Activated T-cell treated with anti-CD3 and anti-CD28 coated beads, Interleukin-2, amount 50 U/mL, for 4 hours (primary cell): ENCODE measurements at regions not wholly inside any gene's neighbourhood (a gene's known extent, or its start where the extent isn't known, plus 50 kb on each side); places are given as distances from the start of the nearest gene placed in this dataset.
"Not testable (repeated sequence)": the region's sequence is repeated elsewhere in the genome, so short reads cannot be mapped to it uniquely, and the experiment has no call there.

Experiments used
- ATAC-seq, 2 donors: fragments of 200-7000 bp; cut with Tn5 transposase; one replicate each; pipeline ENCODE4 v1.10.0; 2021
- DNase-seq: peaks from one replicate; pipeline ENCODE4 v3.0.0-alpha.2; 2020
- H3K27me3 Mint-ChIP-seq: one replicate; pipeline ENCODE4 v1.8.0; 2021; ENCODE audit warnings: low read depth, mixed read lengths
- H3K36me3 Mint-ChIP-seq: one replicate; pipeline ENCODE4 v1.8.0; 2022; ENCODE audit warnings: mixed read lengths; ENCODE audit not compliant: insufficient read depth
- H3K4me1 Mint-ChIP-seq: one replicate; pipeline ENCODE4 v1.8.0; 2021; ENCODE audit warnings: low read depth, mixed read lengths
- H3K4me3 Mint-ChIP-seq: one replicate; pipeline ENCODE4 v1.8.0; 2021; ENCODE audit warnings: mild to moderate bottlenecking, moderate library complexity, mixed read lengths
- H3K9me3 Mint-ChIP-seq: one replicate; pipeline ENCODE4 v1.8.0; 2021; ENCODE audit warnings: mixed read lengths

DNA sequence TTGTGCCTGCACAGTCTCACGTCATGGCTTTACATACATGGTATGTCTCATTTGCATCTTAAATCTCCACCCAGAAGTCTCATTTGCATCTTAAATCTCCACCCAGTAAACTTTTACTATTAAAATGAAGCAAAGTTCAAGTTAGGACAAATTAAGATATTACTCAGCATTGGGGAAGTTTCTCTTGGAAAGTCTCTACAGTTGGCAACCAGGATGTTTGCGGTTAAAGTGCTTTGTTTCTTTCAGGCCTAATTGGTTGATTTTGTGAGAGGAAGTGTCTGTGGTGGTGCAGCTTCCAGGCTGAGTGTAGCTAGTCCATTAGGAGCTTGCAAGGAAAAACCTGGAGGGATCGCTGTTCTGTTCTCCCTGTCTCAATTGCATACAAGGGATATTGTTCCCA, 1373.3 kb upstream of the GOT2 start:
- ATAC-seq (no peak), DNase-seq (no peak)
- no peaks in the 10 kb centered on the region for H3K27me3 Mint-ChIP-seq
- H3K4me1 Mint-ChIP-seq: no peaks in the 10 kb centered on the region
- no peaks in the 10 kb centered on the region for H3K36me3 Mint-ChIP-seq
- no peak overlapping the region for H3K4me3 Mint-ChIP-seq
- H3K9me3 Mint-ChIP-seq: peaks cover 29% of the 10 kb centered on the region

DNA sequence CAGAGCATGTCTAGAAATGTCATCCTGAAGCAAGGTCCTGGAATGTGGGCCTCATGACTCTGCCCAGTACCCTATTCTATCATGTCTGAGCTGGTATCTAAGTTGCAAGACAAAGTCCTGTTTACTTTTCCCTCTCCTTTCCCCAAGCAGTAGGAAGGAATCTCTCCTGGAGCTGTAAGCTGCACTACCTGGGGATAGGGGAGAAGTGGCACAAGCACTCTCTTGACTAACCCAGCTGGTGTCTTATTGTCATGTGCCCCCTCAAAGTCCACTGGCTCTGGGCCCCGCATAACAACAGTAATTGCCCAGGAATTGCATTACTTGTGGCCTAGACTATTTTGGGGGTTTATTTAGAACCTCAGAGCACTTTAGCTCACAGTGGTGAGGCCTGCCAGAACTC, 1366.3 kb upstream of the GOT2 start:
- DNase-seq: no peak
- Mint-ChIP-seq H3K36me3 (no peaks in the 10 kb centered on the region), H3K9me3 (peaks cover 31% of the 10 kb centered on the region), H3K4me3 (no peak overlapping the region), H3K27me3 (no peaks in the 10 kb centered on the region), H3K4me1 (no peaks in the 10 kb centered on the region)
- no peak for ATAC-seq

DNA sequence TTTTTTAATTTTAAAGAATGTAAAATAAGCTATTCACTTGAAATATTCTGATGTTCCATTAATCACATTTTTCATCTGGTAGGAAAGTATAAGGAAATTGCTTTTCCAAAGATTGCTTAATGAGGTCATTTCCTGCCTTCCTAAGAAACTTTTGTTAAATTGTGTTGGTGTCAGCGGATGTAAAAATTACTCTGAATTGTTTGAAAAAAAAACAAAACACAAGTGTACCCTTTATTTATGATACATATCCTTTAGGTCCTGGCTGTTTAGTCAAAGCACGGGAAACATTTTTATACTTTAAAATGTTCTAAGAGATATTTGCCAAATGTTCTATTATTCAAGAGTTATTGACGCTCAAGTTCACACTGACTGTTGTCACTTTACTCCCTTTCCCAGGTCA, 1357.4 kb upstream of the GOT2 start:
- H3K36me3 Mint-ChIP-seq: no peaks in the 10 kb centered on the region

DNA sequence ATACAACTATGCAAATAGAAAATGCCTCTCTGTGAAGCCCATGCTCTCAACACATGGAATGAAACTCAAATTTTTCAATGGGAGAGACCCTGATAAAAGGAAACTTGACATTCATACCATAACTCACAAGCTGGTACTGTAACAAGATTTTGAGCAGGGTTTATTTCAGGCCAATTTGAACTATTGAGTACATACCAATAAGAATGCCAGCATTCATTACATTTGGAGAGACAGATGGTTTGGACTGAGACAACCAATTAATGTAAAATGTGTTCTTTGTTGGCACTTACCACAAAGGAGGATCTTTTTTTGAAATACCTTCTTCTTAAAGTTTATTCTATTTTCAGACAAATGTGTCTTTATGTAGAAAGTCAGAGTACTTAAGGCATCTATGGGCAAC, 1357.0 kb upstream of the GOT2 start:
- H3K4me1 Mint-ChIP-seq: no peaks in the 10 kb centered on the region
- H3K4me3 Mint-ChIP-seq: no peak overlapping the region
- H3K9me3 Mint-ChIP-seq: peaks cover 19% of the 10 kb centered on the region
- no peak for DNase-seq
- no peaks in the 10 kb centered on the region for H3K36me3 Mint-ChIP-seq
- no peaks in the 10 kb centered on the region for H3K27me3 Mint-ChIP-seq
- ATAC-seq: no peak

More for the DNA sequence above, 1357.4 kb upstream of the GOT2 start:
- no peak for DNase-seq
- Mint-ChIP-seq H3K9me3 (peaks cover 19% of the 10 kb centered on the region), H3K4me3 (no peak overlapping the region), H3K27me3 (no peaks in the 10 kb centered on the region), H3K4me1 (no peaks in the 10 kb centered on the region)
- no peak for ATAC-seq

DNA sequence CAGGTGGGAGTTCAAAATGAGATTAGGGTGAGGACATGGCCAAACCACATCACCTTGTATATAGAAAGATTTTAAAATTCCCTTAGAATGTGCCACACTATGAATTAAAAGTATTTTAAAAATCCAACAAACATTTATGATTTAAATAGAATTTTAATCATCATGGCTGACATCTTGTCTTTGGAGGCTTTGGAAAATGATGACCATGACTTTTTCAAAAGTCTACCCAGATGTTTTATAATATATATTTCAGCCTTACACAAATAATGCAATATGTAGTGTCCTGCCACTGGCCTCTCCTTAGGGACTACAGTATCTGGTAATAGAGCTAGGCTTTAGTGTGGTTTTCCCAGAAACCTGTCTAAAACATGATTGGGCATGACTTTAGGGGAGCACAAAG, 1353.4 kb upstream of the GOT2 start:
- Mint-ChIP-seq H3K4me1 (no peaks in the 10 kb centered on the region), H3K9me3 (peaks cover 15% of the 10 kb centered on the region), H3K36me3 (no peaks in the 10 kb centered on the region), H3K27me3 (no peaks in the 10 kb centered on the region), H3K4me3 (no peak overlapping the region)
- ATAC-seq (no peak), DNase-seq (no peak)

DNA sequence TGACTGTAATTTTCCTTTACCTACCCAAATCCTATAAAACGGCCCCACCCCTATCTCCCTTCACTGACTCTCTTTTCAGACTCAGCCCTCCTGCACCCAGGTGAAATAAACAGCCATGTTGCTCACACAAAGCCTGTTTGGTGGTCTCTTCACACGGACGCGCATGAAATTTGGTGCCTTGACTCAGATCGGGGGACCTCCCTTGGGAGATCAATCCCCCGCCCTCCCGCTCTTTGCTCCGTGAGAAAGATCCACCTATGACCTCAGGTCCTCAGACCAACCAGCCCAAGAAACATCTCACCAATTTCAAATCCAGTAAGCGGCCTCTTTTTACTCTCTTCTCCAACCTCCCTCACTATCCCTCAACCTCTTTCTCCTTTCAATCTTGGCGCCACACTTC, 1344.7 kb upstream of the GOT2 start:
- ATAC-seq: not testable (repeated sequence)

DNA sequence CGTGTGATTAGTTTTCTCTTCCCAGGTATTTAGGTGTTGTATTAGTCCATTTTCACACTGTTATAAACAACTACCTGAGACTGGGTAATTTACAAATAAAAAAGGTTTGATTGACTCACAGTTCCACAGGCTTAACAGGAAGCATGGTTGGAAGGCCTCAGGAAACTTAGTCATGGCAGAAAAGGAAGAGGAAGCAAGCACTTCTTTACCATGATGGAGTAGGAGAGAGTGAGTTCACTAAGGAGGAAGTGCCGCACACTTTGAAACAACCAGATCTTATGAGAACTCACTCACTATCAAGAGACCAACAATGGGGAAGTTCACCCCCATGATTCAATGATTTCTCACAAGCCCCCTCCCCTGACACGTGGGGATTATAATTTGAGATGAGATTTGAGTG, 1343.7 kb upstream of the GOT2 start:
- no peak for ATAC-seq
- no peaks in the 10 kb centered on the region for H3K4me1 Mint-ChIP-seq

More for the DNA sequence above, 1344.7 kb upstream of the GOT2 start:
- not testable (repeated sequence) for H3K36me3 Mint-ChIP-seq, H3K4me1 Mint-ChIP-seq, H3K27me3 Mint-ChIP-seq, DNase-seq, H3K4me3 Mint-ChIP-seq
- peaks cover 31% of the 10 kb centered on the region for H3K9me3 Mint-ChIP-seq

DNA sequence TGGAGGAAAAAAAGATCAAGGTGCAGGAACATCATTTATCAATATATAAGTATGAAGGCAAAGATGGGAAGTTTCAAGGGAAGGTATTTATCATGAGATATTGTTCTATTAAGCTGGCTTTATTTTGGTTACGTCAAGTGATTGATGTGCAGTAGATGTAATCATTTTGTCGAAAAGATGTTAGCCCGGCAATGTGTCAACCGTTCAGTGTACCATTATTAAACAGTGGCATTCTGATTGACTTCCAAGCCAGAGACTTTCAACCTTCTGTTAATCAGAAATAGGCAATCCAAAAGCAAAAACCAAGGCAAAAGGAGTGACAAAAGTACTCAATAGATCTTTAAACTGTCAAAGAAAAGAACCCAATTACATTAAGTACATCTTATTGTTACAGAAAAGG, 1340.3 kb upstream of the GOT2 start:
- H3K4me1 Mint-ChIP-seq: no peaks in the 10 kb centered on the region
- ATAC-seq (no peak), DNase-seq (no peak)
- H3K27me3 Mint-ChIP-seq: no peaks in the 10 kb centered on the region
- no peak overlapping the region for H3K4me3 Mint-ChIP-seq
- H3K9me3 Mint-ChIP-seq: peaks cover 18% of the 10 kb centered on the region
- no peaks in the 10 kb centered on the region for H3K36me3 Mint-ChIP-seq

More for the DNA sequence above, 1343.7 kb upstream of the GOT2 start:
- H3K27me3 Mint-ChIP-seq: no peaks in the 10 kb centered on the region
- no peak for DNase-seq
- no peaks in the 10 kb centered on the region for H3K36me3 Mint-ChIP-seq
- H3K9me3 Mint-ChIP-seq: peaks cover 31% of the 10 kb centered on the region
- no peak overlapping the region for H3K4me3 Mint-ChIP-seq

DNA sequence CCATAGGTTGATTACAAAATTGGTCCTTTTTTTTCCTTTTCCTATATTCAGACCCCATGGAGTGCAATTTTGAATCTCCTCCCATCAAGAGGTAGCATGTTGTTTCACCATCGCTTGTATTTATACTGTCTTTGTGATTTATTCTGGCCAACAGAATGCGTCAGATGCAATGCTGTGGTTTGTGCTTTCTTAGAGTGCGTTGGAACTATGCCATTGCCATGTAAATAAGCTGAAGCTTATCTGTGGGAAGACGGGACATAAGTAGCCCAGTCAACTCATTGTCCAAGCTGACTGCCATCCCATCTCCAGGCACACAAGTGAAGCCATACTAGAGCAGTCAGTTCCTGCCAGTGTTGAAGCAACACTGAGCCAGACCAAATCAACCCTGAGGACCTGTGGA, 1339.3 kb upstream of the GOT2 start:
- no peaks in the 10 kb centered on the region for H3K36me3 Mint-ChIP-seq
- no peaks in the 10 kb centered on the region for H3K27me3 Mint-ChIP-seq
- peaks cover 16% of the 10 kb centered on the region for H3K9me3 Mint-ChIP-seq
- no peaks in the 10 kb centered on the region for H3K4me1 Mint-ChIP-seq
- ATAC-seq (no peak), DNase-seq (no peak)
- H3K4me3 Mint-ChIP-seq: no peak overlapping the region

DNA sequence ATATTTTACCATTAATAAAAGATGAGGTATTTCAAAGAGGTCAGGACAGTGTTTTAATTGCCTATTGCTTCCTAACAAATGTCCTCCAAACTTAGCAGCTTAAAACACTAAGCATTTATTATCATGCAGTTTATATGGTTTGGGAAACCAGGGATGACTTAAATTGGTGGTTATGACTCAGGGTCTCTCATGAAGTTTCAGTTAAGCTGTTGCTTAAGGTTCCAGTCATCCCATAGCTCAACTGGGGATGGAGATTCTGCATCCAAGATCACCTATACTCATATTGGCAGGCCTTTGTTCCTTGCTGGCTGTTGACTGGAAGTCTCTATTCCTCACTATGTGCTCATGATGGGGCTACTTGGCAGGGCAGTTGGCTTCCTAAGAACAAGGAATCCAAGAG, 1329.9 kb upstream of the GOT2 start:
- DNase-seq (no peak), ATAC-seq (no peak)
- Mint-ChIP-seq H3K9me3 (peaks cover 14% of the 10 kb centered on the region), H3K4me1 (no peaks in the 10 kb centered on the region), H3K36me3 (no peaks in the 10 kb centered on the region), H3K4me3 (no peak overlapping the region), H3K27me3 (no peaks in the 10 kb centered on the region)

DNA sequence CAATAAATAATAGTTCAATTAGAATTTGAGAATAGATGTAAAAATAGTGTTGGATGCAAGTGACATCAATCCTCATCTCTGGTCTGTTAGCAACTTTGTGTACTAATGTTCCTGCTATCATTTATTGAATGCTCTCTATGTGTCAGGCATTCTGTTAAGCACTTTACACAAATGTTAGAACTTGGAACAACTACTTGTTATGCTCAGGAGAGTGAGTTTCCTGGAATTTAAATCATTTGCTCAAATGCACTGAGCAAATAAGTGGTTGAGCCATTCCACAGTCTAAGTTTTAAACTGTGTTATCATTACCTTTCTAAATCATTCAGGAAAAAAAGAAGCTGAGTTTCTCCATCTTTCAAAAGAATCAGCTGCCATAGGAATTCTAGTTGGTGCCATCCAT, 1327.3 kb upstream of the GOT2 start:
- ATAC-seq (no peak), DNase-seq (no peak)
- H3K36me3 Mint-ChIP-seq: no peaks in the 10 kb centered on the region
- H3K9me3 Mint-ChIP-seq: peaks cover 24% of the 10 kb centered on the region
- H3K27me3 Mint-ChIP-seq: no peaks in the 10 kb centered on the region
- no peak overlapping the region for H3K4me3 Mint-ChIP-seq
- H3K4me1 Mint-ChIP-seq: no peaks in the 10 kb centered on the region

DNA sequence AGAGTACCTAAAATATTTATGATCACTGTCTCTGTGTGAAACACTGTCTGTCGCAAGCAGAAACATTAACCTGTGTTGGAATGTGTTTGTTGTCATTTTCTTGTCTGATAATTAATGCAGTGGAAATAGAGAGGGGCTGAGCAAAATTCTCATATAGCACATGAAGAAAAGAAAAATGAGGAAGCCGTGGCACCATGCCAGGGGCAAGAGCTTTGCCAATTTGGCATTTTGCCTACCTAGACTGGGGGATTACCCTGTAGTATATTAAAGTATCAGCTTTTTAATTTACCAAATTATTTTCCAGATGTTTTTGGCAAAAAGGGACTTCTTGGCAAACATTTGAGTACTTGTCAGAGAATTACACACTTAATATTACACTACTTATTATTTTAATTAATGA, 1326.6 kb upstream of the GOT2 start:
- Mint-ChIP-seq H3K36me3 (no peaks in the 10 kb centered on the region), H3K9me3 (peaks cover 24% of the 10 kb centered on the region), H3K4me3 (no peak overlapping the region), H3K27me3 (no peaks in the 10 kb centered on the region), H3K4me1 (no peaks in the 10 kb centered on the region)
- ATAC-seq (no peak), DNase-seq (no peak)

DNA sequence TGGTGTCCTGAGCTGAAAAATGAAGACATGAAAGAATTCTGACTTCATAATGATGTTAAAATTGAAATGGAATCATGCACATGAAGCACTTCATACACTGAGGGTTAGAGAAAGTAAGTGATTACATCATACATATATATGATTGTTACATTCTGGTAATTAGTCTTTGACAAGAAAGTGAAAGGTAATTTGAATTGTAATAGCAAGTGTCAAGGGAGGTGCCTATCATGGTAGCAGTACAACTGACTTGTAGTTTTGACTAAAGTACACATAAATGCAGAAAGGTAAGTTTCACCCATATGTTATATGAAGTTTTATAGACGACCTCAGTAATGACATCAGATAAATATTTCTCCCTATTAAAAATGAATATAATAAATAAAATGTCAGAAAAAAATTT, 1325.0 kb upstream of the GOT2 start:
- no peaks in the 10 kb centered on the region for H3K36me3 Mint-ChIP-seq
- DNase-seq: no peak
- H3K9me3 Mint-ChIP-seq: peaks cover 21% of the 10 kb centered on the region
- H3K4me3 Mint-ChIP-seq: no peak overlapping the region
- ATAC-seq: no peak
- H3K27me3 Mint-ChIP-seq: no peaks in the 10 kb centered on the region
- H3K4me1 Mint-ChIP-seq: no peaks in the 10 kb centered on the region

DNA sequence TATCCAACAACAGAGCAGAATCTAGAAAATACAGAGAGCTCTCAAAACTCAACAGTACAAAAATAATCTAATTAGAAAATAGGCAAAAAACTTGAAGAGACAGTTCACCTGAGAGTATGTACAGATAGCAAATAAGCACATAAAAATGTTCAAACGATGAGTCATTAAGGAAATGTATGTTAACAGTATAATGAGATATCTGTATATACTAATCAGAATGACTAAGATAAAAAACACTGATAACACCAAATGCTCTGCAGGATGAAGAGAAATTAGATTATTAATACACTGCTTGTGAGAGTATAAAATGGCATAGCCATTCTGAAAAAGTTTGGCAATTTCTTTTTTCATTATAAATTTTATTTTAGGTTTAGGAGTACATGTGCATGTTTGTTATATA, 1307.6 kb upstream of the GOT2 start:
- H3K9me3 Mint-ChIP-seq: peaks cover 35% of the 10 kb centered on the region
- ATAC-seq (no peak), DNase-seq (no peak)
- no peaks in the 10 kb centered on the region for H3K27me3 Mint-ChIP-seq
- H3K36me3 Mint-ChIP-seq: no peaks in the 10 kb centered on the region
- H3K4me3 Mint-ChIP-seq: no peak overlapping the region
- H3K4me1 Mint-ChIP-seq: no peaks in the 10 kb centered on the region

DNA sequence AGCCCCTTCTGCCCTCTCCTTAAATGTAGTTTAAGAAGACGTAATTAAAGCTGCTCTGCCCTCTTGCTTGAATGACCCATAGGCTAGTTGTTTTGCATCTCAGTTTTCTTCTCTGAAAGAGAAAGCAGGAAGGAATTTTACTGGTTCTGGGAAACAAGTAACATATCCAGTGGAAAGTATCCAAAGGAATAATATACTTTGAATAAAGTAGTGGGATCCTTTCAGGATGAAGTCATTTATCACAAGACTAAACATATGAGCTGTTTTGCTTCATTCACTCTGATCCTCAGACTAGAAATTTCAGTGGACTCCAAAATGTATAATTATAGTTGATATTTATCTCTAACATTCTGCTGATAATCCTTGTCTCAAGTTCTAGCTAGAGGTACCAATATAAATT, 1297.6 kb upstream of the GOT2 start:
- no peaks in the 10 kb centered on the region for H3K36me3 Mint-ChIP-seq
- H3K4me1 Mint-ChIP-seq: no peaks in the 10 kb centered on the region
- H3K4me3 Mint-ChIP-seq: no peak overlapping the region
- no peak for ATAC-seq
- no peak for DNase-seq
- H3K9me3 Mint-ChIP-seq: peaks cover 15% of the 10 kb centered on the region
- H3K27me3 Mint-ChIP-seq: no peaks in the 10 kb centered on the region

DNA sequence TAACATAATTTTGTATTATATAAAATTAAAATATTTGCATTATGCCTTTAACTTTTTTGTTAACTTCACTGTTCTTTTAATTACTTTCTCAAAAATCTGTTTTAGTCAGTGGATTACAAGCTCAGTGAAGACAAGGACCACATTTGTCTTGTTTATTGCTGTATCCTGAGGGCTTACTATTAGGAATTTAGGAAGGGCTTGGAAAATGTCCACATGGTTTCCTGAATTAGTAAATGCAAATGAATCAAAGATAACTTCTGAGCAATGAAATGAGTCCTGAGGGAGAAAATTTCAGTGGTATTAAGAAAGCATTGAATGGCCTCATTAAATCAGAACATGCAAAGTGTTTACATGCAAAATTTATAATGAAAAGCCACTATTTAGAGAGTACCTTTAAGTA, 1293.2 kb upstream of the GOT2 start:
- Mint-ChIP-seq H3K36me3 (no peaks in the 10 kb centered on the region), H3K27me3 (no peaks in the 10 kb centered on the region), H3K4me1 (no peaks in the 10 kb centered on the region), H3K4me3 (no peak overlapping the region), H3K9me3 (peaks cover 4% of the 10 kb centered on the region)
- ATAC-seq: no peak
- no peak for DNase-seq
